ENCODE measurements at regions not wholly inside any gene's neighbourhood (a gene's known extent, or its start where the extent isn't known, plus 50 kb on each side); places are given as distances from the start of the nearest gene placed in this dataset.

DNA sequence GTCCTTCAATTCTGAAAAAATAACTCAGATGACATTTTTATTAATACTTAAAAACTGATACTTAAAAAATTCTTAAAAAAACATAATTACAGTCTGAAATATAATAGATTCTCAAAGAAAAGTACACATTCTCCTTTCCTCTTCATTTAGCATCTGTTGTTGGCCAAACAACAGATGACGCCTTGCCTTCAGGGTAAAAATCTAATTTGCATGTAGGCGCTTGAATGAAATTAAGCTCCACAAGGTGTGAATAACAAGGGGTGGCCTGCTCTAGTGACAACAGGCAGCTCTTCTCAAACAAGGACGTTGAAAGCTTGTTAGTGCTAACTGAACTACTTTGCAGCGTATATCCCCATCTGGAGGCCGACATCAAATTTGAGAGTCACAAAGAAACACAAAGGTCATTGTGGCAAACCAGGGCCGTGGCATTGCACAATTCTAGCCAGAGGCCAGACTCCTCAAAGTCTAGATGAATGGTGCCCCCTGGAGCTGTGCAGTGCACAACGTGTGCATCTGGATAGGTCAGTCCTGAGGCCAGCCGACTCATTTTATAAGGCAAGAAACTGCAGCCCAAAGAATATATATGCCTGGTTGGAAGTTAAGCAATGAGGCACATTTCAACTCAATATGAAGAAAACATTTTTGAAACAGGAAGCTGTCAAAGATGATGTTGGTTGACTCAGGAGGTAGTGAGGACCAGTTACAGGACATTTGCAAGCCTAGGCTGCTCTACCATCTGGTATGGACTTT lies 459.2 kb upstream of the RUNX1 start:
- peak; percentile 33 to 46 (median 41) for DNase-seq
- 39 to 53% methylated on average over 8 of the region's 8 CpGs for WGBS, 2 donors
- H3K9ac ChIP-seq (ENCODE audit: insufficient read depth in 1 of 2, low read length in 2 of 2) = no peak overlapping the region
- H3K4me1 ChIP-seq (ENCODE audit: control insufficient read depth in 5 of 5, insufficient read depth in 5 of 5, low read length in 5 of 5) = peaks cover 0 to 10% (median 3%) of the 10 kb centered on the region in 5 donors
- ATAC-seq (ENCODE audit: insufficient read depth, low FRiP score) = no peak
- no peak overlapping the region for H3K27ac ChIP-seq (ENCODE audit: low read depth in 1 of 2, low read length in 1 of 2)
- H3K27me3 ChIP-seq (ENCODE audit: control insufficient read depth in 3 of 3, insufficient read depth in 3 of 3, low read length in 2 of 3) = no peaks in the 10 kb centered on the region
- H3K4me3 ChIP-seq = no peak overlapping the region
- H3K36me3 ChIP-seq (ENCODE audit: control insufficient read depth in 4 of 4, insufficient read depth in 4 of 4, low read length in 4 of 4) = no peaks in the 10 kb centered on the region
- TF ChIP-seq, protein P1, sequence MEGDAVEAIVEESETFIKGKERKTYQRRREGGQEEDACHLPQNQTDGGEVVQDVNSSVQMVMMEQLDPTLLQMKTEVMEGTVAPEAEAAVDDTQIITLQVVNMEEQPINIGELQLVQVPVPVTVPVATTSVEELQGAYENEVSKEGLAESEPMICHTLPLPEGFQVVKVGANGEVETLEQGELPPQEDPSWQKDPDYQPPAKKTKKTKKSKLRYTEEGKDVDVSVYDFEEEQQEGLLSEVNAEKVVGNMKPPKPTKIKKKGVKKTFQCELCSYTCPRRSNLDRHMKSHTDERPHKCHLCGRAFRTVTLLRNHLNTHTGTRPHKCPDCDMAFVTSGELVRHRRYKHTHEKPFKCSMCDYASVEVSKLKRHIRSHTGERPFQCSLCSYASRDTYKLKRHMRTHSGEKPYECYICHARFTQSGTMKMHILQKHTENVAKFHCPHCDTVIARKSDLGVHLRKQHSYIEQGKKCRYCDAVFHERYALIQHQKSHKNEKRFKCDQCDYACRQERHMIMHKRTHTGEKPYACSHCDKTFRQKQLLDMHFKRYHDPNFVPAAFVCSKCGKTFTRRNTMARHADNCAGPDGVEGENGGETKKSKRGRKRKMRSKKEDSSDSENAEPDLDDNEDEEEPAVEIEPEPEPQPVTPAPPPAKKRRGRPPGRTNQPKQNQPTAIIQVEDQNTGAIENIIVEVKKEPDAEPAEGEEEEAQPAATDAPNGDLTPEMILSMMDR (IDR thresholded peaks at IDR 0.05; ENCODE audit: control extremely low read depth, extremely low read depth) = no peak
- H3K9me3 ChIP-seq (ENCODE audit: control insufficient read depth in 4 of 4, insufficient read depth in 3 of 4, low read length in 3 of 4) = peaks cover 0 to 3% (median 0%) of the 10 kb centered on the region in 4 donors

DNA sequence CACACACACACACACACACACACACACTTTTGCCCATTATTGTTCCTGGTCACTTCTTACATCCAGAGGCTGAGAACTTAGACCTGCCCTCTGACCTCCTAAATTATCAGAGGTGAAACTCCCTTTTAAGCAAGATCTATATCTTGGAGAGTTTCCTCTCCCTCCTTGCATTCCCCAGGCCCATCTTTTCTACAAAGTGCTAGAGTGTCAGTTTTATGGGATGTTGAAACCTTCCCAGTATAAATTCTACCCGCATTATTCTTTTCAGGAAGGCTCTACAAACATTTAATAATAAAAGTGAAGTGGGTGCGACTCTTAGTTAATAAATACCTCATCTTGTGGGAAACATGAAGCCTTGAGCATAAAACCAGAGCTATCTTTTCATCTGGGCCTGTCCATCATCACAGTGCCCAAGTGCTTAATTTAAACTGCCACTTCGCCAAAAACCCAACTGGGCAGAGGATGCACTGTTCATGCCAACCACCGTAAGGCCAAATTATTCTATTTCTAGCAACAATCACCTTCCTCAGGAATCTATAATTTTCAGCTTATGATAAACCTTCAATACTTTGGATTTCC lies 458.2 kb upstream of the RUNX1 start:
- Histone ChIP-seq H3K4me3 (no peak overlapping the region), H3K9ac (ENCODE audit: insufficient read depth in 1 of 2, low read length in 2 of 2) (no peak overlapping the region), H3K27me3 (ENCODE audit: control insufficient read depth in 3 of 3, insufficient read depth in 3 of 3, low read length in 2 of 3) (no peaks in the 10 kb centered on the region), H3K27ac (ENCODE audit: low read depth in 1 of 2, low read length in 1 of 2) (no peak overlapping the region), H3K9me3 (ENCODE audit: control insufficient read depth in 4 of 4, insufficient read depth in 3 of 4, low read length in 3 of 4) (peaks cover 0 to 3% (median 0%) of the 10 kb centered on the region in 4 donors), H3K36me3 (ENCODE audit: control insufficient read depth in 4 of 4, insufficient read depth in 4 of 4, low read length in 4 of 4) (no peaks in the 10 kb centered on the region), H3K4me1 (ENCODE audit: control insufficient read depth in 5 of 5, insufficient read depth in 5 of 5, low read length in 5 of 5) (peaks cover 0 to 10% (median 3%) of the 10 kb centered on the region in 5 donors)
- ATAC-seq (ENCODE audit: insufficient read depth, low FRiP score) (no peak), DNase-seq (no peak)
- 56 to 73% methylated on average over 4 of the region's 4 CpGs for WGBS, 2 donors
- TF ChIP-seq, protein P1 (IDR thresholded peaks at IDR 0.05; ENCODE audit: control extremely low read depth, extremely low read depth) = no peak

DNA sequence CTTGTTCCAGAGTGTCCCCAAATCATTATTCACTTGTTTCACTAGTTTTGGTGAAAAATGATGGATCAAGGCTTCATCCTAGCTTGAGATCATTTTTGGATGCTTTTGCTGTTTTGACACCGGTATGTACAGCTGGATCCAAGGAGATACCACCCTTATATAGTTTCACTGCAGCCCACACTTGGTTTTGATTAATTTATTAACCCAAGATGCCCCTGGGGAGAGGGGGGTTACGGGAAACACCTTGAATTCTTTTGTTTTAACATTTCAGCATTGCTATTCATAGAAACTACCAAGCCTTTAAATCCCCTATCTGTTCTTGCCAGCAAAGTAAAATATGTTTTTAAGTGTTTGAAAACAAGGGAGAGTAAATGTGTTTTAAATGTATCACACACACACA lies 457.7 kb upstream of the RUNX1 start:
- ATAC-seq (ENCODE audit: insufficient read depth, low FRiP score) (no peak), DNase-seq (no peak)
- Histone ChIP-seq H3K36me3 (ENCODE audit: control insufficient read depth in 4 of 4, insufficient read depth in 4 of 4, low read length in 4 of 4) (no peaks in the 10 kb centered on the region), H3K4me3 (no peak overlapping the region), H3K4me1 (ENCODE audit: control insufficient read depth in 5 of 5, insufficient read depth in 5 of 5, low read length in 5 of 5) (peaks cover 0 to 10% (median 3%) of the 10 kb centered on the region in 5 donors), H3K27me3 (ENCODE audit: control insufficient read depth in 3 of 3, insufficient read depth in 3 of 3, low read length in 2 of 3) (no peaks in the 10 kb centered on the region), H3K27ac (ENCODE audit: low read depth in 1 of 2, low read length in 1 of 2) (no peak overlapping the region), H3K9me3 (ENCODE audit: control insufficient read depth in 4 of 4, insufficient read depth in 3 of 4, low read length in 3 of 4) (peaks cover 0 to 3% (median 0%) of the 10 kb centered on the region in 4 donors), H3K9ac (ENCODE audit: insufficient read depth in 1 of 2, low read length in 2 of 2) (no peak overlapping the region)
- WGBS, 2 donors = 58 to 68% methylated on average over 2 of the region's 2 CpGs
- TF ChIP-seq, protein P1 (IDR thresholded peaks at IDR 0.05; ENCODE audit: control extremely low read depth, extremely low read depth) = no peak
